Tibial artery (tissue), 4 donors: ENCODE measurements at regions not wholly inside any gene's neighbourhood (a gene's known extent, or its start where the extent isn't known, plus 50 kb on each side); places are given as distances from the start of the nearest gene placed in this dataset.

Source experiments
- DNase-seq, 2 donors: peaks; one replicate each; pipeline ENCODE4 v3.0.0-alpha.2; 2019
- H3K27ac ChIP-seq, 2 donors: fragments of 200-600 bp; sonication (generic) in 1 of 2; 1 replicate in 1 of 2; 2 replicates in 1 of 2; pipeline ENCODE4 v1.5.1; 2018 to 2019; ENCODE audit warnings: mild to moderate bottlenecking in 1 of 2
- H3K27me3 ChIP-seq, 2 donors: fragments of 200-600 bp; sonication (generic) in 1 of 2; one replicate each; pipeline versions ENCODE4 v1.5.1 to v1.6.0; 2016 to 2019
- H3K36me3 ChIP-seq, 3 donors: fragments of 200-600 bp; sonication (generic) in 2 of 3; one replicate each; pipeline ENCODE4 v1.5.1; 2016 to 2019; ENCODE audit warnings: mild to moderate bottlenecking in 2 of 3
- H3K4me1 ChIP-seq, 4 donors: fragments of 200-600 bp; sonication (generic) in 2 of 4; 1 replicate in 3 of 4; 2 replicates in 1 of 4; pipeline ENCODE4 v1.5.1; 2016 to 2019
- H3K4me3 ChIP-seq, 2 donors: fragments of 200-600 bp; sonication (generic) in 1 of 2; 1 replicate in 1 of 2; 2 replicates in 1 of 2; pipeline ENCODE4 v1.5.1; 2018 to 2019; ENCODE audit warnings: mild to moderate bottlenecking in 2 of 2
- H3K9me3 ChIP-seq, 3 donors: fragments of 200-600 bp; sonication (generic) in 1 of 3; one replicate each; pipeline ENCODE4 v1.5.1; 2016 to 2019
- intact Hi-C: fragments of 100-400 bp; cut with DNase I; formaldehyde crosslinking; loops from one replicate; pipeline ENCODE4 v1.15.0; 2023; ENCODE audit warnings: low total_unique reads
- TF ChIP-seq, protein P1 (sequence below), 2 experiments: fragments of 200-600 bp in 1 of 2; fragments of 450-650 bp in 1 of 2; IDR thresholded peaks; one replicate each; pipeline ENCODE4 v1.5.1; 2017 to 2019; ENCODE audit warnings: antibody characterized with exemption in 2 of 2, mild to moderate bottlenecking in 1 of 2, moderate library complexity in 1 of 2

DNA sequence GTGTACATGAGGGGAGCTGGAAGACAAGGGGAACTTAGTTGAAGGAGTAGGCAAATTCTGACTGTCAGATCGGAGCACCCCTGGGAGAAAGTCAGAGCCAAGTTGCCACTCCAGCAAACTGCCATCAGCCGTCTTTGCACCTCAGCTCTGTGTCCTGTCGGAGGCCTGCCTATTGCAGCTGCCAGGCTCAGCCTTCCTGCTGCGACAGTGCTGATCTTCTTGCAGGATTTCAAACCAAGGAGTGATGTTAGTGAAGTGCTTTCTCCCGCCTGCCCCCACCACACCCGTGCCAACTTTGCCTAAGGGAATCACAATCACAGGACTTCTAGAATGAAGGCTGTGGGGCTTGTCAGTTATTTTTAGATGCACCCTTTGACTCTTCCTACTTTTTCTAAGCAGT, 185.3 kb downstream of the KIT start:
- TF ChIP-seq, protein P1, sequence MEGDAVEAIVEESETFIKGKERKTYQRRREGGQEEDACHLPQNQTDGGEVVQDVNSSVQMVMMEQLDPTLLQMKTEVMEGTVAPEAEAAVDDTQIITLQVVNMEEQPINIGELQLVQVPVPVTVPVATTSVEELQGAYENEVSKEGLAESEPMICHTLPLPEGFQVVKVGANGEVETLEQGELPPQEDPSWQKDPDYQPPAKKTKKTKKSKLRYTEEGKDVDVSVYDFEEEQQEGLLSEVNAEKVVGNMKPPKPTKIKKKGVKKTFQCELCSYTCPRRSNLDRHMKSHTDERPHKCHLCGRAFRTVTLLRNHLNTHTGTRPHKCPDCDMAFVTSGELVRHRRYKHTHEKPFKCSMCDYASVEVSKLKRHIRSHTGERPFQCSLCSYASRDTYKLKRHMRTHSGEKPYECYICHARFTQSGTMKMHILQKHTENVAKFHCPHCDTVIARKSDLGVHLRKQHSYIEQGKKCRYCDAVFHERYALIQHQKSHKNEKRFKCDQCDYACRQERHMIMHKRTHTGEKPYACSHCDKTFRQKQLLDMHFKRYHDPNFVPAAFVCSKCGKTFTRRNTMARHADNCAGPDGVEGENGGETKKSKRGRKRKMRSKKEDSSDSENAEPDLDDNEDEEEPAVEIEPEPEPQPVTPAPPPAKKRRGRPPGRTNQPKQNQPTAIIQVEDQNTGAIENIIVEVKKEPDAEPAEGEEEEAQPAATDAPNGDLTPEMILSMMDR (IDR thresholded peaks at IDR 0.05), result no peak
- intact Hi-C loops, result loop anchor here (10.0 kb wide), 1 partner anchor 518 kb away; no protein-coding TSS in a partner anchor
- no peak for DNase-seq
- Histone ChIP-seq H3K4me3 (no peak overlapping the region), H3K4me1 (peaks cover 0 to 9% (median 0%) of the 10 kb centered on the region in 4 donors), H3K27ac (no peak overlapping the region), H3K36me3 (no peaks in the 10 kb centered on the region), H3K27me3 (no peaks in the 10 kb centered on the region), H3K9me3 (no peaks in the 10 kb centered on the region)

DNA sequence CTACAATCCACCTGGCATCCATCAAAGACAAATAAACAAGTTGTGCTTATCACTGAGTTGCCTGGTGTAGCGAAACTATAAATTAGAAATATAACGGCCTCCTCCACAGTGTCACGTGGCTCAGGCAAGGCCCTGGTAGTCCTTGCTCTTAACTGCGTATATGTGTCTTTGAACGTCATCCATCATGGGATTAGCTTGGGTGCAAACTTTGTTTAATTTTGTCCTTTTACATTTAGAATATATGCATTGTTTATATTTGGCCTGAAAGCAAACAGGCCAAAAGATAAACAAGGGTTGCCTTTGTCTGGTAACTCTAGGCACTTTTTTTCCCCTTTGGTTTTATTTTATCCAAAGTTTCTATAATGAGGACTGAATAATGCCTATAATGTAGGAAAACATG, 184.9 kb downstream of the KIT start:
- no peak for DNase-seq
- H3K27me3 ChIP-seq, result no peaks in the 10 kb centered on the region
- H3K36me3 ChIP-seq, result no peaks in the 10 kb centered on the region
- peaks cover 0 to 9% (median 1%) of the 10 kb centered on the region in 4 donors for H3K4me1 ChIP-seq
- TF ChIP-seq, protein P1 (IDR thresholded peaks at IDR 0.05), result no peak
- H3K4me3 ChIP-seq, result no peak overlapping the region
- H3K27ac ChIP-seq, result no peak overlapping the region
- no peaks in the 10 kb centered on the region for H3K9me3 ChIP-seq
- intact Hi-C loops, result loop anchor here (10.0 kb wide), 1 partner anchor 518 kb away; no protein-coding TSS in a partner anchor

DNA sequence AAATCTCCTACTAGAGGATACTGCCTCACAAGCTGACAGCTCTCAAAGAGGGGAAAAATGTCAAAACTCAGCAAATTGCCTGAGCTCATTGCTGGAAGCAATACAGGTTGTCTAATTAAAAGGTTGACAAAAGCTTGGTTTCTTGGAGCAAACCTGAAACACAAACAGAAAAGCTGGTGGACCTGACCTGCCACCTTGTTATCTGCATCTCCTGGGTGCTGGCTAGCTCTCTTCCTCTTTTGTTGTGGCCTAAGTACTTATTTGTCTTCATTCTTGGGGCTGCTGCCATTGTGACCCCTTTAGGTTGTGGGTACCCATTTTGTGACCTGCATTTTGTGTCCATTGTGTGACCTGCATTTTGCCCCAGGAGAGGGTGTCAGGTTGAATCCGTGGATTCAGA, 184.5 kb downstream of the KIT start:
- no peaks in the 10 kb centered on the region for H3K36me3 ChIP-seq
- no peak overlapping the region for H3K4me3 ChIP-seq
- TF ChIP-seq, protein P1 (IDR thresholded peaks at IDR 0.05), result no peak
- H3K4me1 ChIP-seq, result peaks cover 0 to 9% (median 2%) of the 10 kb centered on the region in 4 donors
- DNase-seq, result no peak
- no peak overlapping the region for H3K27ac ChIP-seq
- H3K27me3 ChIP-seq, result no peaks in the 10 kb centered on the region
- H3K9me3 ChIP-seq, result no peaks in the 10 kb centered on the region
- intact Hi-C loops, result loop anchor here (10.0 kb wide), 1 partner anchor 517 kb away; no protein-coding TSS in a partner anchor

DNA sequence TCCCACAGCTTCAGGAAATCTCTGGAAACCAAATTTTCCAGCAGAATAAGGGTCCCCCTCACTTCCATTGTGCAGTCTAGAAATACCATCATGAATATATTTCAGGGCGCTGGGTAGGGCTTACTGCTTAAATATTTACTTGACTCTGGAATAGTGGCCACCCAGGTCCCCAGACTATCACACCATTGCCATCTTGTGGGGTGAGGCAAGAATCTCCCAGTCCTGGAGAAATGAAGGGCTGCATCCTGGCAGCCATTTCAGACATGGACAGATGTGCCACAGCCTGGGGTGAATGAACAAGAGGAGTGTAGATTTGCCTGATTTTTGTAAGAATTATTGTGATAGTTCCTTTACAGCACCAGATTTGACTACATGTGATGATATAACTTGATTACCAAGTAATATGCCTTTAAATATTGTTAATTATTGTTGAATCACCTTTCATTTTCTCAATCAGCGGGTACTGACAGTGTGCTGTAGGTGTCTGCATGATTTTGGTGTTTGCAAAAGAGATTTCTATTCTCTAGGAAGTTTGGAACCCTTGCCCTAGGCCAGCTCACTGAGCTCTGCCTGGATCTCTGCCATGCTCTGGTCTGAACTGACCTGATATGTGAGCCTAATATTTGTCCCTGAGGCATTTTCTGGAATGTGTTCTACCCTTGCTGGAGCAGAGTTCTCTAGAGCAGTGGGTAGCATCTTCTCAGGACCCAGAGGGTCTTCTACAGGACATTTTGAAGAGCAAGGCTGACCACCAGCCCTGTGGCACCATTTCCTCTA, 183.4 kb downstream of the KIT start:
- Histone ChIP-seq H3K27ac (no peak overlapping the region), H3K4me3 (no peak overlapping the region), H3K27me3 (no peaks in the 10 kb centered on the region), H3K9me3 (no peaks in the 10 kb centered on the region), H3K4me1 (peaks cover 0 to 16% (median 4%) of the 10 kb centered on the region in 4 donors), H3K36me3 (no peaks in the 10 kb centered on the region)
- DNase-seq, result no peak
- TF ChIP-seq, protein P1 (IDR thresholded peaks at IDR 0.05), result peak in 1 of 2 experiments; percentile 21
- intact Hi-C loops, result loop anchor here (10.0 kb wide), 1 partner anchor 516 kb away; no protein-coding TSS in a partner anchor

DNA sequence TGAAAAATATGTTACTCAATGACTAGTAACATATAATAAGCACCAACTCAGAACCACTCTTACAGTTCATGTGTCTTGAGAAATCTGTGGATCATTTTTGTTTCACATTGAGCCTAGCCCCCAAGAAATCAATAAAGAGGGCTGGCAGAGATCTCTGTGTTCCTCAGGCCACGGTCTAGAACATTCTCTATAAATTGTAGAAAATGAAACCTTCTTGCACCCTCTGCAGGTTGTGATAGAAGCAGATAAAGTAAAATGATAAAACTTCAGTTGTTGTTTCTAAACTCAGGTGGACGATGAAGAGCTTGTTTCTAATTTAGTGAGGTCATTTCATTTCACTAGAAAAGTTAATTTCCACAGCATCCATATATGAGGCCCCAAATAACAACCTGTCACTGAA, 182.7 kb downstream of the KIT start:
- intact Hi-C loops, result loop anchor here (10.0 kb wide), 1 partner anchor 516 kb away; no protein-coding TSS in a partner anchor
- H3K27ac ChIP-seq, result no peak overlapping the region
- no peaks in the 10 kb centered on the region for H3K9me3 ChIP-seq

More for the DNA sequence above, 182.7 kb downstream of the KIT start:
- Histone ChIP-seq H3K27me3 (no peaks in the 10 kb centered on the region), H3K4me3 (no peak overlapping the region), H3K4me1 (peaks cover 0 to 23% (median 5%) of the 10 kb centered on the region in 4 donors), H3K36me3 (no peaks in the 10 kb centered on the region)
- TF ChIP-seq, protein P1 (IDR thresholded peaks at IDR 0.05), result no peak
- no peak for DNase-seq
